GDM1 (cell line): ENCODE measurements at regions not wholly inside any gene's neighbourhood (a gene's known extent, or its start where the extent isn't known, plus 50 kb on each side); places are given as distances from the start of the nearest gene placed in this dataset.
"Not testable (repeated sequence)": the region's sequence is repeated elsewhere in the genome, so short reads cannot be mapped to it uniquely, and the experiment has no call there.

Source experiments
- DNase-seq: peaks from one replicate; lab custom pipeline; 2025; lab: John Stamatoyannopoulos, UW

- DNase-seq = not testable (repeated sequence)
Measured at GRCh38 chr15:70367913-70368705, 270.4 kb upstream of the TLE3 start.

GRCh38 chr15:70364023-70364422, 266.3 kb upstream of the TLE3 start:
- not testable (repeated sequence) for DNase-seq

GRCh38 chr15:70362886-70363285, 265.2 kb upstream of the TLE3 start:
- DNase-seq = no peak

GRCh38 chr15:70362350-70362749, 264.6 kb upstream of the TLE3 start:
- DNase-seq = no peak

GRCh38 chr15:70361891-70362290, 264.2 kb upstream of the TLE3 start:
- DNase-seq = no peak

- DNase-seq = no peak
Measured at GRCh38 chr15:70361106-70361505, 263.4 kb upstream of the TLE3 start.

GRCh38 chr15:70358871-70359647, 261.3 kb upstream of the TLE3 start:
- no peak for DNase-seq

- no peak for DNase-seq
Measured at GRCh38 chr15:70358011-70358819, 260.5 kb upstream of the TLE3 start.

- DNase-seq = no peak
Measured at GRCh38 chr15:70357453-70357852, 259.7 kb upstream of the TLE3 start.

GRCh38 chr15:70356919-70357318, 259.2 kb upstream of the TLE3 start:
- DNase-seq = no peak

- DNase-seq = no peak
Measured at GRCh38 chr15:70356062-70356860, 258.5 kb upstream of the TLE3 start.

GRCh38 chr15:70355275-70355795, 257.6 kb upstream of the TLE3 start:
- DNase-seq = no peak

GRCh38 chr15:70354346-70354905, 256.7 kb upstream of the TLE3 start:
- no peak for DNase-seq

GRCh38 chr15:70353606-70354345, 256.1 kb upstream of the TLE3 start:
- no peak for DNase-seq

- DNase-seq = no peak
Measured at GRCh38 chr15:70351941-70352774, 254.4 kb upstream of the TLE3 start.

GRCh38 chr15:70351391-70351790, 253.7 kb upstream of the TLE3 start:
- no peak for DNase-seq

GRCh38 chr15:70348581-70349344, 251.0 kb upstream of the TLE3 start:
- DNase-seq = no peak

GRCh38 chr15:70348226-70348543, 250.5 kb upstream of the TLE3 start:
- no peak for DNase-seq
